Fibroblast of pulmonary artery (primary cell): ENCODE measurements at regions not wholly inside any gene's neighbourhood (a gene's known extent, or its start where the extent isn't known, plus 50 kb on each side); places are given as distances from the start of the nearest gene placed in this dataset.

ENCODE experiments used
- DNase-seq: peaks from one replicate; pipeline ENCODE4 v3.0.0-alpha.2; 2010; ENCODE audit warnings: low read depth
- H3K4me3 ChIP-seq: replicated peaks from 2 replicates; pipeline ENCODE4 v1.5.1; 2011; ENCODE audit warnings: low read depth, mild to moderate bottlenecking, control low read depth, low read length, moderate library complexity
- TF ChIP-seq, protein P1 (sequence below): IDR thresholded peaks from 2 replicates; pipeline ENCODE4 v1.5.1; 2011; ENCODE audit warnings: mild to moderate bottlenecking, control low read depth, low read length, inconsistent platforms; ENCODE audit errors: missing control alignments

DNA sequence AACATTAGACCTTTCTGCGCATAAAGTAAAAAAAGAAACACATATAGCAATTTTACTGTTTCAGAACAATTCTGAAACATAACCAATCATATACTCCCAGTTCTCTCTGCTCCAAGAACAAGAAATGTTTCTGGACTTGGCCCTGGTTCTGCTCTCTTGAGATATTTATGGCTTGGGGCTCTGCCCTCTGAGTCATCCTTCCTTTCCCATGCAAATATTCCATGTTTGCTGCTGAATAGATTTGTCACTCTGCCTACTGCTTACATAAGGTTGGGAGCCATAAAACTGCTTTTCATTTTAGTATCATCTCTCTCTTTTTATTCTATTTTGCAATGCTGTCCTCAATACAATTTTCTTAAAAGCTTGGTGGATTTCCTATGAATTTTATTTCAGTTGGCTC lies 499.6 kb upstream of the ACVR2A start:
- DNase-seq, result peak; percentile 40
- TF ChIP-seq, protein P1, sequence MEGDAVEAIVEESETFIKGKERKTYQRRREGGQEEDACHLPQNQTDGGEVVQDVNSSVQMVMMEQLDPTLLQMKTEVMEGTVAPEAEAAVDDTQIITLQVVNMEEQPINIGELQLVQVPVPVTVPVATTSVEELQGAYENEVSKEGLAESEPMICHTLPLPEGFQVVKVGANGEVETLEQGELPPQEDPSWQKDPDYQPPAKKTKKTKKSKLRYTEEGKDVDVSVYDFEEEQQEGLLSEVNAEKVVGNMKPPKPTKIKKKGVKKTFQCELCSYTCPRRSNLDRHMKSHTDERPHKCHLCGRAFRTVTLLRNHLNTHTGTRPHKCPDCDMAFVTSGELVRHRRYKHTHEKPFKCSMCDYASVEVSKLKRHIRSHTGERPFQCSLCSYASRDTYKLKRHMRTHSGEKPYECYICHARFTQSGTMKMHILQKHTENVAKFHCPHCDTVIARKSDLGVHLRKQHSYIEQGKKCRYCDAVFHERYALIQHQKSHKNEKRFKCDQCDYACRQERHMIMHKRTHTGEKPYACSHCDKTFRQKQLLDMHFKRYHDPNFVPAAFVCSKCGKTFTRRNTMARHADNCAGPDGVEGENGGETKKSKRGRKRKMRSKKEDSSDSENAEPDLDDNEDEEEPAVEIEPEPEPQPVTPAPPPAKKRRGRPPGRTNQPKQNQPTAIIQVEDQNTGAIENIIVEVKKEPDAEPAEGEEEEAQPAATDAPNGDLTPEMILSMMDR, result no peak
- no peak overlapping the region for H3K4me3 ChIP-seq

DNA sequence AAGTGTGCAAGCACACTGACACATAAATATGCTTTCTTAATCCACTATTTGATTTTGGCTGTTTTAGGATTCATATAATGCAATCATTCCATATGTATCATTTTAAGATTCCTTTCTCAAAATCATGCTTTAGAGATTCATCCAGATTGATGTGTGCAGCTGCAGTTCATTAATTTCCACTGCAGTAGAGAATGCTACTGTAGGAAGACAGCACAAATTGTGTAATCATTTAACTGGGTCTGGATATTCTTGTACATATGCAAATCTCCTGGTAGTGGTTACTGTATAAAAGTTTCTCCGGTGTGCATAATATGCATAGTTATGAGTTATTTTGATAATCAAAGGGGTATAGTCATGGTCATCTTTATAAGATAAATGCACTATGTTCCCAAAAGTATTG lies 502.5 kb upstream of the ACVR2A start:
- TF ChIP-seq, protein P1, result no peak
- H3K4me3 ChIP-seq, result no peak overlapping the region
- DNase-seq, result no peak

DNA sequence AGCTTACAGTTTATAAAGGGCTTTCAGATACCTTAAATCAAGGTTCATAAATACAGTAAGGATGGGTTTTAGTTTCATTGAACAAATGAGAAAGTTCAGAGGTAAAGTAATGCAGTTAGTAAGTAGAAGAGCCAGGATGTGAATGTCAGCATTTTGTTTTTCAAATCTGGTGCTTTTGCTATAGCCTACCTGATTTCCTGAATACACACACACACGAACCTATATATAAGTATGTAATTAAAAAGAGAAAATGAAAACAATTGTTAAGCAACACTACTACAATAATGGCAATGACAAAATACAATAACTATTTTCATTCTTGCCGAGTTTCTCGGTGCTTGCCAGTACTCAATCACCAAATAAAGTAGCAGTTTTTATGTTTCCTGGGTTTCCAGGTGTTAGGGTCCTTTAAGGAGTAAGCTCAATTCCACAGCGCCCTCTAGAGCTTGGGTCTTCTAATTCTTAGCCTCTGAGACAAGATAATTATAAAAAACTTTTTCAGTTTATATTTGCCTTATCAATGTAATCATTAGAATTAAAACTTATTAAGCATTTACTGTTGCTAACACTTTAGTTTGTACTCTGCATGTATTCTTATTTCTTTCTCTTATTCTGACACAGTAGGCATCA lies 512.9 kb upstream of the ACVR2A start:
- H3K4me3 ChIP-seq, result no peak overlapping the region
- TF ChIP-seq, protein P1, result peak; percentile 57
- peak; percentile 53 for DNase-seq

DNA sequence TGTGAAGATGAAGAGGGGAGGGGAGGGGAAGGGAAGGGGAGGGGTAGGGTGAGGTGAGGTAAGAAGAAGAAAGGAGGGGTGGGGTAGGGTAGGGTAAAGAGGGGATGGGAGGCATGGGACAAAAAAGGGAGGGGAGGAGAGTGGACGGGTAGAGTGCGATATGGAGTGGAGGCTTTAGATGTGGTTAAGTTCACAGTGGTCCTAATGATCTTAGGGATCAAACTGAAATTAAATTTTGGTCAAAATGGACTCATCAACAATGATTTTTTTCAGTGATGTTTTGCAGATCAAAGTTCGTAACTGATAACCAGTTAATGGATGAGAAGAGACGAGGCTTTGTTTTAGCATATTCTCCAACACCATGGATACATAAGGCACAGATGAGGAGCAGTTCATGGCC lies 513.9 kb upstream of the ACVR2A start:
- no peak overlapping the region for H3K4me3 ChIP-seq
- no peak for DNase-seq
- TF ChIP-seq, protein P1, result no peak

DNA sequence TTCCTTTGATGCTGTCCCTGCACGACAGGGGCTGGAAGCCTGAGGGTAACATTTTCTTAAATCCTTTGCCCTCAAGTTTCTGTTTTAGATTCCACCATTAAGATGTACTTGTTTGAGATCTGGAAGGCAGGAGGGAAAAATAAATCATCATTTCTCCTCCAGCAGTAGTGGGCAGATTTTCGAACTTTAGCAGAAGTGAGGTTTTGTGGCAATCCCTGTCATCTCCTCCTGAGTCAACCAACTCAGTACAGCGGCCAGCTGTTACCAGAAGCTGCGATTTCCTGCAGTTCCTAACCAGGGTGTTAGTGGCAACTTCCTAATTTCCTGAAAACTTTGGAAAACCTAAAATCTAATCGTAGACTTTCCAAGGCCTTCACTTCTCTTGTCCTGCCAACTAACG lies 517.2 kb upstream of the ACVR2A start:
- H3K4me3 ChIP-seq, result no peak overlapping the region
- TF ChIP-seq, protein P1, result no peak
- peak; percentile 27 for DNase-seq

DNA sequence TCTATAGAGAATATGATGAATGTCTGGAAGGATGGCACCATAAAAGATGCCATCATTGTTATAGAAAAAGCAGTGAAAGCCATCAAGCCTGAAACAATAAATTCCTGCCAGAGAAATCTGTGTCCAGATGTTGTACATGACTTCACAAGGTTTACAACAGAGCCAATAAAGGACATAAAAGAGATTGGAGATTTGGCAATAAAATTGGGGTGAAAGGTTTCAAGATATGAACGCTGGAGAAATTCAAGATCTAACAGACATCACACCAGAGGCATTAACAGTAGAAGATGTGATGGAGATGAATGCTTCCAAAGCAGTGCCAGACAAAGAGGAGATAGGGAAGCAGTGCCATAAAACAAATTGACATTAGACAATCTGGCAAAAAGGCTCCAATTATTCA lies 518.8 kb upstream of the ACVR2A start:
- H3K4me3 ChIP-seq, result no peak overlapping the region
- no peak for DNase-seq
- TF ChIP-seq, protein P1, result no peak

DNA sequence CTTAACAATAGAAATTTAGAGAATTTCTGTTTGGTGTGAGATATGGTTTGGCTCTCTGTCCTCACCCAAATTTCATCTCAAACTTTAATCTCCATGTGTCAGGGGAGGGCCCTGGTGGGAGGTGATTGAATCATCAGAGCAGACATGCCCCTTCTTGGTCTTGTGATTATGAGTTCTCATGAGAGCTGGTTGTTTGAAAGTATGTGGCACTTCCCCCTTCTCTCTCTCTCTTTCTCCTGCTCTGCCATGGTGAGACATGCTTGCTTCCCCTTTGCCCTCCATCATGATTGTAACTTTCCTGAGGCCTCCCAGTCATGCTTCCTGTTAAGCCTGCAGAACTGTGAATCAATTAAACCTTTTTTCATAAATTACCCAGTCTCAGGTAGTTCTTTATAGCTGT lies 524.7 kb upstream of the ACVR2A start:
- DNase-seq, result no peak
- TF ChIP-seq, protein P1, result no peak
- no peak overlapping the region for H3K4me3 ChIP-seq
